A204.1 (cell line): ENCODE measurements at regions not wholly inside any gene's neighbourhood (a gene's known extent, or its start where the extent isn't known, plus 50 kb on each side); places are given as distances from the start of the nearest gene placed in this dataset.
"Not testable (repeated sequence)": the region's sequence is repeated elsewhere in the genome, so short reads cannot be mapped to it uniquely, and the experiment has no call there.

ENCODE experiments used
- FAIRE-seq: peaks from 2 replicates; lab custom pipeline; 2012; peaks lifted over from hg19 to GRCh38; lab: Jason Lieb, UNC

GRCh38 chr5:158602981-158603380 is 496.7 kb downstream of the EBF1 start:
- no peak for FAIRE-seq

GRCh38 chr5:158601118-158601517 is 498.6 kb downstream of the EBF1 start:
- no peak for FAIRE-seq

GRCh38 chr5:158600679-158601078 is 499.0 kb downstream of the EBF1 start:
- no peak for FAIRE-seq

DNA sequence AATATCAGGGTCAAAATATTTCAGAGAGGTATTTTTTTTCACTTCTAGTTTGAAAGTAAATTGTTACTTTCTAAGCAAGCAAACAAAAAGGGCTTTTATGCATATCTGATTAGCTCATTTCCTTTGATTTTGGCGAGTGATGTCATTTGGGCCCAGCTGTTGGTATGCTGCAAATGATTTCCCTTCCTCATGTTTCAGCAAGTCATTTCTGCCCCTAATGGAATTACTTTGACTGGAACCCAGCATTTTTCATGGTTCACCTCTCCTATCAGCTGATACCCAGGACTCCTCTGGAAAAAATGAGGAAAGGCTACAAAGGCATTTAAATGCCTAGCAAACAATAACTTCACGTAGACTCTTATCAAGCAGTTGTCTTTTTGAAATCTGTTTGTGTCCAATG is 500.6 kb downstream of the EBF1 start:
- no peak for FAIRE-seq

DNA sequence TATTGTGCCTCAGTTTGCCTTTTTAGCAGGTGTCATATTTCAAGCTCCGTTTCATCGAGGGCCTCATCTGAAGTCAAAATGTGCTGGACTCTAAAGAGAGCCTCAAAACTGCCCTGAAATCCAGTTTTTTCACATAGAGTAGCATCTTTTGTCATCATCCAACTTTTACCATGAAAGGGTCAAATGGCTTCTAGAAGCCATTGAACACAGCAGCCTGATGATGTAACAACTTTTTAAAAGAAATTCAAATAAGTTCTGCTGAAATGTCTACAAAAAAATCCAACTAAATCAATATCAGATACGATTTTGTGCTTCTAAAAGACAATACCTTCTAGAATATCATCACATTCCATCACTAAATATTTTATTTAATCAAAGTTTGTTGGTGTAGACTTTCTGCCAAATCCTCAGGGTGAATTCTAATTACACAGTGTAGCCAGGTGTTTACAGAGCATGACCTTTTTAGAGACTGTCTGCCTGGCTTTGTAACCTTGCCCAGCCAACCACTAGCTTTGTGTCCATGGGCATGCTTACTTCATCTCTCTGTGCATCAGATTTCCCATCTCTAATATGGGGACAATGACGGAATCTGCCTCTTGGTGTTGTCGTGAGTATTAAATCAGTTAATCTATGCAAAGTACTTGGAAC is 505.0 kb downstream of the EBF1 start:
- no peak for FAIRE-seq

GRCh38 chr5:158593925-158594324 is 505.8 kb downstream of the EBF1 start:
- no peak for FAIRE-seq

DNA sequence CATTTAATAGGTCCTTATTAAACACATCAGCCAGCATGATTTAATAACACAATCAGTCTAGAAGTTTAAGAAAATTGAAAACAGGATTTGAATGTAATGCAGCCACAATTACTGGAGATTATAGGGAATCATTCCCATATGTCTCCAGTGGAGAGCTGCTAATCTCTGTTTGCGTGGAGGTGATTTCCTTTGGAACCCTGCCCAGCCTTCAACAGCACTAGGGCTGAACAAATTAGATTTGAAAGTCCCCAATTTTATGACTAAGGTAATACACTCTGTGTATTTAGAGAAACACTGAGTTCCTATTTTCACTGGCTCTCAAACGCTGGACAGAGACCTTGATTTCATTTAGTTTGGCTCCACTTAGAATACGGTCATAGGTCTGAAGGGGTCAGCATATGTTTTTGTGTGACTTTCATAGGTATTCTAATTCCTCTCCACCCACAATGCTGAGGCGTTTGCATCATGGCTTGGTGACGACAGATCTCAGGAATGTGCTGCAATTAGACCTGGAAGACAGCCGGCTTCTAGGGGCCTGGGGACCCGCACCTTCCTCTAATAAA is 508.3 kb downstream of the EBF1 start:
- FAIRE-seq: no peak

GRCh38 chr5:158590746-158591300 is 508.9 kb downstream of the EBF1 start:
- FAIRE-seq: no peak

DNA sequence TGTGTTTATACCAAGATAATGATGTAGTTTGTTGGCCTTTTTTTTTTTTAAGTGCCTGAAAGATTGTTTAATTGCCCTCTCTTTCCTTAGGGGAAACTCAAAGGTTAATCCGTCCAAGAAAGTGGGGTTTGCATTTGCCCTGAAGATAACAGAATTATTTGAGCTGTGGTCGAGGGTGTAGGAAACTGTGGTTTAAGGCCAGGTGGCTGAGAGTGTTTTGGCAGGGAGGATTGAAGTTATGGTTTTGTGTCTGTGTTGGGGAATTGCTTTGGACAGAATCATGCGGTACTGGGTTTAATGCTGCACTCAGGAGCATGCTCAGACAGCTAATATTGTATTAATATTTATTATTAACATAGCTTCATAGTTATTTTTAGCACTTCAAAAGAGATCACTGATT is 509.8 kb downstream of the EBF1 start:
- FAIRE-seq: no peak

- FAIRE-seq: no peak
Measured at GRCh38 chr5:158588617-158589016, 511.1 kb downstream of the EBF1 start.

- FAIRE-seq: no peak
Measured at GRCh38 chr5:158586054-158586453, 513.7 kb downstream of the EBF1 start.

DNA sequence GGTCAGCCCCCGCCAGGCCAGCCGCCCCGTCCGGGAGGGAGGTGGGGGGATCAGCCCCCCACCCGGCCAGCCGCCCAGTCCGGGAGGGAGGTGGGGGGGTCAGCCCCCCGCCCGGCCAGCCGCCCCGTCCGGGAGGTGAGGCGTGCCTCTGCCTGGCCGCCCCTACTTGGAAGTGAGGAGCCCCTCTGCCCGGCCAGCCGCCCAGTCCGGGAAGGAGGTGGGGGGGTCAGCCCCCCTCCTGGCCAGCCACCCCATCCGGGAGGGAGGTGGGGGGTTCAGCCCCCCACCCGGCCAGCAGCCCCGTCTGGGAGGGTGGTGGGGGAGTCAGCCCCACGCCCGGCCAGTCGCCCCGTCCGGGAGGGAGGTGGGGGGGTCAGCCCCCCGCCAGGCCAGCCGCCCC is 517.0 kb downstream of the EBF1 start:
- FAIRE-seq: not testable (repeated sequence)

DNA sequence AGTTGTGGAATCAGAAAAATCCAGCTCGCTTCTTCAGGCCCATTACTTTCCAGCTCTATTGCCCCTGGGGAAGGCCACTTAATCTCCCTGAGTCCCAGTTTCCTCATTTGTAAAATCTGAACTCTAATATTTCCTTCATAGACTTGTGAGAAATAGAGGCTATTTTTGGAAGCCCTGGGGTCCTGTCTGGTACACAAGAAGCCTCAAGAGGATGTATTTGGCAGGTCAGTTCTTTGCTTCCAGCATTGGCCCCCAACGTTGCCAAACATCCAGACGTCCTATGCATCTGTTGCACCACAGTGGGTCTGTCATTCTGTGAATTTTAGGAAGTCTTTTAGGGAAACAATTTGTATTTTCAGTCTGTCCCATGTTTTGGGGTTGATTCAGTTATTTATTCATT is 525.9 kb downstream of the EBF1 start:
- FAIRE-seq: no peak

- FAIRE-seq: no peak
Measured at GRCh38 chr5:158570502-158570901, 529.2 kb downstream of the EBF1 start.

- FAIRE-seq: no peak
Measured at GRCh38 chr5:158569534-158569933, 530.2 kb downstream of the EBF1 start.

- no peak for FAIRE-seq
Measured at GRCh38 chr5:158565017-158565789, 534.5 kb downstream of the EBF1 start.

DNA sequence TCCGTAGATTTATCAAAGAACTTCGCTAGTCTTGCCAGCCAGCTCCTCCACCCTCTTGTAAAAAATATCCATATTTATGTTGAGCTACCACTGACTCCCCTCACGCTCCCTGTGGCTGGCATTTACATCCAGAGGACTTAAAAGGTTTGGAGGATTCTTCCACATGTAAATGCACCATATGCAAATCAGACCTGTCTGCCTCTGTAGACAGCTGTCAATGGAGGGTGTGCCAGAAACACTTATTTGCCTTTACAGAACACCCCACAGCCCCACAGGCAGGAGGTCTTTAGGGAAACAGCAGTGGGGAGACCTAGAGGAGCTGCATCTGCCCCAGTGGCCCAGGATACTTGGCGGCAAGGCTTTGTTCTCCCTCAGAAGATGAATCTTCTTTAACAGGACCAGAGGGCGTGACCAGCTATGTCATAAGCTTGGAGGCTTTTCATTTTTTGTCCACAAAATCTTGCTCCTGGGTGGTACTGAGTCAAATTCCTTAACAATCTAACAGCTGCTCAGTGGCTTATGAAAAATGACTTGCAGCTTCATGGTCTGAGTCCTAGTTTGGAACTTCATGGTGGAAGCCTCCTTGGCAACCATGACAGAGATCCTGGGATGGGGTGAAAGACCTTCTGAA is 535.8 kb downstream of the EBF1 start:
- no peak for FAIRE-seq

DNA sequence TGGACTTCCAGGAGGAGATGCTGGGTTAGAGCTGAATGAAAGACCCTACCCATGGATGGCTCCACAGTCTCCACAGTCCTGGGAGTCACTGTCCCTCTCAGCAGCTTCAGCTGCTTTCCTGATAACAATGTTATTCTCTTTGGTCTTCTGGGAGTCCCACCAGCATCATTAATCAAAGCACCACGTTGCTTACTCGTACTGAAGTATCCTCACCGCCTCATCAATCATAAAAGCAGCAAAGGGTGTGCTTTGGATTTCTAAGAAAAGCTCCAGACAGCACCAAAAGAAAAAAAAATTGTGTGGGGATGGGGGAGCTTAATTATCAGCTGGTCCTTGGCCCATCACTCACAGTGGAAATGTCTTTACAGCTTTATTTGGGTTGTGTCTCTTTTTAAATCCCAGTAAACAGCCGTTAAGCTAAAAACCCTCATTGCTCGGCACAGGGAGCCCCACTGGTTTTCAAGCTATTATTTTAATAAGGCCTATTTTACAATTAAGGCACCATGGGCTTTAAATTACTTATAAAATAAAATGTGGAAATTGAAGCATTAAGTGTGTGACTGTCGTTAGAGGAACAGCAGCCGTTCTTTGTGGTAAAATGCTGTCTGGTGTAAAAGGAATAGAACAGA is 538.0 kb downstream of the EBF1 start:
- no peak for FAIRE-seq

DNA sequence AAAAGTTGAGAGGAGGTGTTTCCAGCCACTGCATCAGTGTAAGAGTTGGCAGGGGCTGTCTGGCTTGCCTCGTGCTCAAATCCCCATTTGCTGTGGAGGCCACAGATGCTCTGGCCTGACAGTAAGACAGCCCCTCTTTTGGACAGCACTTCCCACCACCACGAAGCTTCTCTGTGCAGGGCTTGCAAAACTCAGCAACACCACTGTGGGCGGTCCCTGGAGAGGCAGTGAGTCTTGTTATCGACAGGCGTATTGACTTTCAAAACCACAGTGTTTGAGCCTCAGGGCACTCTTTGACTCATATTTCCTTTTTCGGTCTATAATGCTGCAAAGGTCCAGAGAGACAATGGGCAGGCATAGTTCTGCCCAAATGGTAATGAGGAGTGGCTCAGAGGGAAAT is 539.5 kb downstream of the EBF1 start:
- no peak for FAIRE-seq

DNA sequence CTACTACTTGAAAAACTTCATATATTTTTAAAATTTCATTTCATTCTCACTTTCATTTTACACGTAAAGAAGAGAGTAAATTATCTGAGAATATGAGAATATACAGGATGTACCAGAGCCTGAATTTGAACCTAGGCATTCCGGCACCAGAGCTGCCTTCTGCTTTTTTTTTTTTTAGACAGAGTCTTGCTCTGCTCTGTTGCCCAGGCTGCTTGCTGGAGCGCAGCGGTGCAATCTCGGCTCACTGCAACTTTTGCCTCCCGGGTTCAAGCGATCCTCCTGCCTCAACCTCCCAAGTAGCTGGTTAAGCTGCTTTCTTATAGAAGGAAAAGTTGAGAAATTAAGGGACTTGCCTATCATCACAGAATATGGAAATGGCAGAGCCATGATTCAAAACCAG is 540.1 kb downstream of the EBF1 start:
- no peak for FAIRE-seq

- FAIRE-seq: no peak
Measured at GRCh38 chr5:158559066-158559465, 540.6 kb downstream of the EBF1 start.

DNA sequence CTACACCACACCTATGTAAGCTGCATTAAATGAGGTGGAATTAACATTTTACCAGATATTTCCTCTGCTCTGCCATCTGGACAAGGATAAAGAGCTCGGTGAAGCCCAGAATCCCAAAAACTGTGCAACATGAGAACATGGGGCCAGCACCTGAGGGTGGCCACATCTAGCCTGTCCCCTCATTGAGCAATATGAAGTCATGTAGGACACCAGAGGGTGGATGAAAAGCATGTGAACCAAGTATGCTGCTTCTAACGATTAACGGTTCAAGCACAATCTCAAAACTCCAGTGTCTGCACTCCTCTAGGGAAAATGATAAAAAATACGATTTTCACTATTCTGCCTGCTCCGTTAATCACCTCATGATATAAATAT is 545.8 kb downstream of the EBF1 start:
- no peak for FAIRE-seq
